Vagina (tissue), 2 donors: ENCODE measurements at regions not wholly inside any gene's neighbourhood (a gene's known extent, or its start where the extent isn't known, plus 50 kb on each side); places are given as distances from the start of the nearest gene placed in this dataset.

Source experiments
- DNase-seq, 2 donors: peaks; one replicate each; pipeline ENCODE4 v3.0.0-alpha.2; 2017; ENCODE audit errors: extremely low spot score in 2 of 2
- H3K27ac ChIP-seq: fragments of 200-600 bp; sonication (generic); one replicate; pipeline ENCODE4 v1.5.1; 2019
- H3K27me3 ChIP-seq: fragments of 200-600 bp; sonication (generic); one replicate; pipeline ENCODE4 v1.5.1; 2019
- H3K36me3 ChIP-seq, 2 donors: fragments of 200-600 bp; sonication (generic); one replicate each; pipeline ENCODE4 v1.5.1; 2017 to 2019
- H3K4me1 ChIP-seq: fragments of 200-600 bp; sonication (generic); one replicate; pipeline ENCODE4 v1.5.1; 2019
- H3K4me3 ChIP-seq, 2 donors: fragments of 200-600 bp; sonication (generic); 1 replicate in 1 of 2; 2 replicates in 1 of 2; pipeline ENCODE4 v1.5.1; 2016 to 2019
- H3K9me3 ChIP-seq: fragments of 200-600 bp; sonication (generic); one replicate; pipeline ENCODE4 v1.5.1; 2019
- CTCF ChIP-seq, 3 experiments: fragments of 450-650 bp in 2 of 3; fragments of 200-600 bp in 1 of 3; sonication (generic) in 1 of 3; IDR thresholded peaks; one replicate each; pipeline ENCODE4 v1.5.1; 2017 to 2019; ENCODE audit warnings: antibody characterized with exemption in 3 of 3, mild to moderate bottlenecking in 2 of 3, moderate library complexity in 2 of 3
- POLR2A ChIP-seq, 2 donors: fragments of 450-650 bp; IDR thresholded peaks; one replicate each; pipeline ENCODE4 v1.6.1; 2017; ENCODE audit warnings: antibody characterized with exemption in 2 of 2, mild to moderate bottlenecking in 2 of 2, moderate library complexity in 2 of 2
- POLR2AphosphoS5 ChIP-seq, 2 donors: sonication (generic); formaldehyde crosslinking; IDR thresholded peaks; one replicate each; pipeline ENCODE4 v1.9.0; 2017; ENCODE audit warnings: antibody characterized with exemption in 2 of 2, mild to moderate bottlenecking in 2 of 2, low read depth in 1 of 2; ENCODE audit not compliant: insufficient read depth in 1 of 2
- intact Hi-C: fragments of 100-400 bp; cut with DNase I; formaldehyde crosslinking; loops from one replicate; pipeline ENCODE4 v1.15.1; 2023

GRCh38 chr16:79274264-79274663 lies 326.3 kb downstream of the MAF start:
- H3K4me3 ChIP-seq, result no peak overlapping the region
- H3K36me3 ChIP-seq, result no peaks in the 10 kb centered on the region
- no peak for DNase-seq
- H3K27ac ChIP-seq, result no peak overlapping the region
- H3K27me3 ChIP-seq, result no peaks in the 10 kb centered on the region
- no peaks in the 10 kb centered on the region for H3K9me3 ChIP-seq
- H3K4me1 ChIP-seq, result no peaks in the 10 kb centered on the region
- intact Hi-C loops, result no loop called here
- TF ChIP-seq POLR2AphosphoS5 (IDR thresholded peaks at IDR 0.05; ENCODE audit: insufficient read depth in 1 of 2, low read depth in 1 of 2) (no peak), POLR2A (IDR thresholded peaks at IDR 0.05) (no peak), CTCF (IDR thresholded peaks at IDR 0.05) (no peak)

GRCh38 chr16:79272141-79272577 lies 328.4 kb downstream of the MAF start:
- intact Hi-C loops, result no loop called here
- Histone ChIP-seq H3K27me3 (no peaks in the 10 kb centered on the region), H3K4me3 (no peak overlapping the region), H3K9me3 (no peaks in the 10 kb centered on the region), H3K27ac (no peak overlapping the region), H3K36me3 (no peaks in the 10 kb centered on the region), H3K4me1 (no peaks in the 10 kb centered on the region)
- DNase-seq, result no peak
- no peak for TF ChIP-seq POLR2AphosphoS5 (IDR thresholded peaks at IDR 0.05; ENCODE audit: insufficient read depth in 1 of 2, low read depth in 1 of 2)
- no peak for TF ChIP-seq CTCF (IDR thresholded peaks at IDR 0.05)
- no peak for TF ChIP-seq POLR2A (IDR thresholded peaks at IDR 0.05)

DNA sequence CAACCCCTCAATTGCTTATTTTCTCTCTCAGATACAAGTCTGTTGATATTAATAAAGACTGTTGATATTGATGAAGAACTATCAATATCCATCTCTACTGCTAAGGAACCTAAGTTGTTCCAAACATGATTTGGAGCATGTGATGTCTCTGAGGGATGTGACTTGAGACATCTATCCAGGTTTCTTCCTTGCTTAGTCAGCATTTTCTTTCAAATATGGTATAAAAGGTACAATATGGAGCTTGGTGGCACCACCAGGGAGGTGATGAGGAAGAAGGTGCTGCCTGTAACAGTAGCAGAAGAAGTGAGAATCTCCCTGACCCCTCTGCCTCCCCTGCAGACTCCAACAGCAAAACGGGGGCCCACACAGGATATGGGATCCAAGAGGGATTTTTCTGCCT lies 329.0 kb downstream of the MAF start:
- no peak for TF ChIP-seq CTCF (IDR thresholded peaks at IDR 0.05)
- TF ChIP-seq POLR2A (IDR thresholded peaks at IDR 0.05), result no peak
- TF ChIP-seq POLR2AphosphoS5 (IDR thresholded peaks at IDR 0.05; ENCODE audit: insufficient read depth in 1 of 2, low read depth in 1 of 2), result no peak
- H3K9me3 ChIP-seq, result no peaks in the 10 kb centered on the region
- no peaks in the 10 kb centered on the region for H3K4me1 ChIP-seq
- DNase-seq, result no peak
- H3K27me3 ChIP-seq, result no peaks in the 10 kb centered on the region
- H3K27ac ChIP-seq, result no peak overlapping the region
- intact Hi-C loops, result no loop called here
- no peak overlapping the region for H3K4me3 ChIP-seq
- H3K36me3 ChIP-seq, result no peaks in the 10 kb centered on the region

- Histone ChIP-seq H3K4me1 (no peaks in the 10 kb centered on the region), H3K9me3 (no peaks in the 10 kb centered on the region), H3K27me3 (no peaks in the 10 kb centered on the region), H3K36me3 (no peaks in the 10 kb centered on the region), H3K4me3 (no peak overlapping the region), H3K27ac (no peak overlapping the region)
- TF ChIP-seq POLR2AphosphoS5 (IDR thresholded peaks at IDR 0.05; ENCODE audit: insufficient read depth in 1 of 2, low read depth in 1 of 2), result no peak
- TF ChIP-seq CTCF (IDR thresholded peaks at IDR 0.05), result no peak
- TF ChIP-seq POLR2A (IDR thresholded peaks at IDR 0.05), result no peak
- no peak for DNase-seq
- intact Hi-C loops, result no loop called here
These were observed 330.5 kb downstream of the MAF start for GRCh38 chr16:79270011-79270410.

GRCh38 chr16:79269211-79269863 lies 331.2 kb downstream of the MAF start:
- no peak overlapping the region for H3K27ac ChIP-seq
- no peaks in the 10 kb centered on the region for H3K36me3 ChIP-seq
- intact Hi-C loops, result no loop called here
- no peaks in the 10 kb centered on the region for H3K4me1 ChIP-seq
- H3K27me3 ChIP-seq, result no peaks in the 10 kb centered on the region
- no peak for DNase-seq
- TF ChIP-seq CTCF (IDR thresholded peaks at IDR 0.05), result no peak
- TF ChIP-seq POLR2AphosphoS5 (IDR thresholded peaks at IDR 0.05; ENCODE audit: insufficient read depth in 1 of 2, low read depth in 1 of 2), result no peak
- no peak for TF ChIP-seq POLR2A (IDR thresholded peaks at IDR 0.05)
- no peaks in the 10 kb centered on the region for H3K9me3 ChIP-seq
- H3K4me3 ChIP-seq, result no peak overlapping the region
